ENCODE measurements at regions not wholly inside any gene's neighbourhood (a gene's known extent, or its start where the extent isn't known, plus 50 kb on each side); places are given as distances from the start of the nearest gene placed in this dataset.

DNA sequence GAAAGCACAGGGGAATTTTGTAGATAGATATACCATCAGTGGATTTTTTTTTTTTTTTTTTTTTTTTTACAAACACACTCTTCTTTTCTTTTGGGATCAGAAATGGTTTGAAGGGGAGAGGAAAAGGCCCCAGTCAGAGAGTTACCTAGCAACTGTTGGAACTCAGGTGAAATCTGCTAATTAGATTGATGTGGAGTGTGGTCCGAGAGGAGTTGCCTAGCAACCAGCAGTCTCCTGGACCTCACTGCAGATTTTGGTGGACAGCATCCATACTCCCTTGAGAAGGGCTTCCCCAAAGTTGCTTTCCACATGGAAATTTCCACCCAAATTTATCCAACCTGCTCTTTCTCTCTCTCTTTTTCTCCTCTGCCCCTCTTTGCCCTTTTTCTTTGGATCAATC lies 165.4 kb downstream of the UTP18 start (continued):
- TF ChIP-seq, protein P1, sequence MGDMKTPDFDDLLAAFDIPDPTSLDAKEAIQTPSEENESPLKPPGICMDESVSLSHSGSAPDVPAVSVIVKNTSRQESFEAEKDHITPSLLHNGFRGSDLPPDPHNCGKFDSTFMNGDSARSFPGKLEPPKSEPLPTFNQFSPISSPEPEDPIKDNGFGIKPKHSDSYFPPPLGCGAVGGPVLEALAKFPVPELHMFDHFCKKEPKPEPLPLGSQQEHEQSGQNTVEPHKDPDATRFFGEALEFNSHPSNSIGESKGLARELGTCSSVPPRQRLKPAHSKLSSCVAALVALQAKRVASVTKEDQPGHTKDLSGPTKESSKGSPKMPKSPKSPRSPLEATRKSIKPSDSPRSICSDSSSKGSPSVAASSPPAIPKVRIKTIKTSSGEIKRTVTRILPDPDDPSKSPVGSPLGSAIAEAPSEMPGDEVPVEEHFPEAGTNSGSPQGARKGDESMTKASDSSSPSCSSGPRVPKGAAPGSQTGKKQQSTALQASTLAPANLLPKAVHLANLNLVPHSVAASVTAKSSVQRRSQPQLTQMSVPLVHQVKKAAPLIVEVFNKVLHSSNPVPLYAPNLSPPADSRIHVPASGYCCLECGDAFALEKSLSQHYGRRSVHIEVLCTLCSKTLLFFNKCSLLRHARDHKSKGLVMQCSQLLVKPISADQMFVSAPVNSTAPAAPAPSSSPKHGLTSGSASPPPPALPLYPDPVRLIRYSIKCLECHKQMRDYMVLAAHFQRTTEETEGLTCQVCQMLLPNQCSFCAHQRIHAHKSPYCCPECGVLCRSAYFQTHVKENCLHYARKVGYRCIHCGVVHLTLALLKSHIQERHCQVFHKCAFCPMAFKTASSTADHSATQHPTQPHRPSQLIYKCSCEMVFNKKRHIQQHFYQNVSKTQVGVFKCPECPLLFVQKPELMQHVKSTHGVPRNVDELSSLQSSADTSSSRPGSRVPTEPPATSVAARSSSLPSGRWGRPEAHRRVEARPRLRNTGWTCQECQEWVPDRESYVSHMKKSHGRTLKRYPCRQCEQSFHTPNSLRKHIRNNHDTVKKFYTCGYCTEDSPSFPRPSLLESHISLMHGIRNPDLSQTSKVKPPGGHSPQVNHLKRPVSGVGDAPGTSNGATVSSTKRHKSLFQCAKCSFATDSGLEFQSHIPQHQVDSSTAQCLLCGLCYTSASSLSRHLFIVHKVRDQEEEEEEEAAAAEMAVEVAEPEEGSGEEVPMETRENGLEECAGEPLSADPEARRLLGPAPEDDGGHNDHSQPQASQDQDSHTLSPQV (IDR thresholded peaks at IDR 0.05), result no peak
- TF ChIP-seq STAT3 (IDR thresholded peaks at IDR 0.05; ENCODE audit: low read depth, low read length) (no peak), ZNF274 (IDR thresholded peaks at IDR 0.05; ENCODE audit: insufficient read depth, insufficient read length) (no peak), IKZF1 (conservative IDR thresholded peaks at IDR 0.05) (no peak), HDGF (IDR thresholded peaks at IDR 0.05) (no peak), LARP7 (IDR thresholded peaks at IDR 0.05) (no peak), SUZ12 (IDR thresholded peaks at IDR 0.05; ENCODE audit: unreplicated experiment) (no peak), CHD2 (IDR thresholded peaks at IDR 0.05; ENCODE audit: borderline replicate concordance, low read depth, low read length) (no peak), SRF (IDR thresholded peaks at IDR 0.05; ENCODE audit: low read depth in 2 of 2, low read length in 2 of 2) (no peak), POLR2AphosphoS2 (IDR thresholded peaks at IDR 0.05; ENCODE audit: low read depth, low read length) (no peak)
- TF ChIP-seq, protein P2, sequence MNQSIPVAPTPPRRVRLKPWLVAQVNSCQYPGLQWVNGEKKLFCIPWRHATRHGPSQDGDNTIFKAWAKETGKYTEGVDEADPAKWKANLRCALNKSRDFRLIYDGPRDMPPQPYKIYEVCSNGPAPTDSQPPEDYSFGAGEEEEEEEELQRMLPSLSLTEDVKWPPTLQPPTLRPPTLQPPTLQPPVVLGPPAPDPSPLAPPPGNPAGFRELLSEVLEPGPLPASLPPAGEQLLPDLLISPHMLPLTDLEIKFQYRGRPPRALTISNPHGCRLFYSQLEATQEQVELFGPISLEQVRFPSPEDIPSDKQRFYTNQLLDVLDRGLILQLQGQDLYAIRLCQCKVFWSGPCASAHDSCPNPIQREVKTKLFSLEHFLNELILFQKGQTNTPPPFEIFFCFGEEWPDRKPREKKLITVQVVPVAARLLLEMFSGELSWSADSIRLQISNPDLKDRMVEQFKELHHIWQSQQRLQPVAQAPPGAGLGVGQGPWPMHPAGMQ (IDR thresholded peaks at IDR 0.05; ENCODE audit: borderline replicate concordance), result no peak

Measured in GM12878 (cell line).